Endothelial cell of umbilical vein (primary cell): ENCODE measurements at regions not wholly inside any gene's neighbourhood (a gene's known extent, or its start where the extent isn't known, plus 50 kb on each side); places are given as distances from the start of the nearest gene placed in this dataset.
A peak's percentile ranks its signal among the peaks of the same experiment; 100 is the strongest.

Source experiments
- BruUV-seq: library from RNA; stranded (reverse); fragments of 400-500 nt; replicated peaks from 2 replicates; lab custom pipeline; 2021; lab: Mats Ljungman, UMichigan
- CTCF ChIA-PET: fragments of 300-600, 350-600 bp; sonication (Branson Sonifier 250); formaldehyde crosslinking; loops from one replicate; lab custom pipeline; 2021; ENCODE audit warnings: antibody characterized with exemption, inconsistent platforms; lab: Charles Lee
- POLR2A ChIA-PET: fragments of 300-600, 350-600 bp; sonication (Branson Sonifier 250); formaldehyde crosslinking; loops from one replicate; lab custom pipeline; 2021; ENCODE audit warnings: antibody characterized with exemption, inconsistent platforms; lab: Charles Lee
- DNase-seq: peaks from one replicate; pipeline ENCODE4 v3.0.0-alpha.2; 2011; ENCODE audit warnings: low read depth, low spot score
- FAIRE-seq: peaks from 2 replicates; lab custom pipeline; 2011; peaks lifted over from hg19 to GRCh38; lab: Jason Lieb, UNC
- H2AFZ ChIP-seq: 2 replicates; pipeline ENCODE4 v1.6.0; 2012; ENCODE audit warnings: low read depth, low read length, control low read depth, inconsistent platforms
- H3K27ac ChIP-seq: 2 replicates; pipeline ENCODE4 v1.5.1; 2011; ENCODE audit warnings: low read depth, mild to moderate bottlenecking, control low read depth, low read length, moderate library complexity; ENCODE audit not compliant: insufficient read depth
- H3K27me3 ChIP-seq, 2 experiments: 2 replicates each; pipeline versions ENCODE4 v1.6.0 to v1.6.1; 2011; ENCODE audit warnings: low read length in 2 of 2, mixed read lengths in 1 of 2; ENCODE audit not compliant: control insufficient read depth in 2 of 2, insufficient read depth in 2 of 2
- H3K36me3 ChIP-seq, 2 experiments: 2 replicates in 1 of 2; 3 replicates in 1 of 2; pipeline ENCODE4 v1.5.1; 2011; ENCODE audit warnings: low read length in 2 of 2, mild to moderate bottlenecking in 1 of 2, moderate library complexity in 1 of 2; ENCODE audit not compliant: control insufficient read depth in 2 of 2, insufficient read depth in 2 of 2; ENCODE audit errors: extremely low read depth in 1 of 2
- H3K4me1 ChIP-seq: 3 replicates; pipeline ENCODE4 v1.5.1; 2011; ENCODE audit warnings: mild to moderate bottlenecking, low read length; ENCODE audit not compliant: control insufficient read depth, insufficient read depth; ENCODE audit errors: extremely low read depth
- H3K4me2 ChIP-seq: 2 replicates; pipeline ENCODE4 v1.6.1; 2011; ENCODE audit warnings: low read length, control low read depth, mixed read lengths; ENCODE audit not compliant: insufficient read depth
- H3K4me3 ChIP-seq, 3 experiments: fragments of 200-600 bp in 1 of 3; sonication (generic), shearing (Covaris generic) in 1 of 3; replicated peaks in 1 of 3; 2 replicates each; pipeline ENCODE4 v1.5.1; 2011 to 2016; ENCODE audit warnings: control low read depth in 3 of 3, low read length in 3 of 3, mild to moderate bottlenecking in 2 of 3, inconsistent platforms in 1 of 3, low read depth in 1 of 3, moderate library complexity in 1 of 3; ENCODE audit not compliant: insufficient read depth in 1 of 3
- H3K79me2 ChIP-seq: 2 replicates; pipeline ENCODE4 v1.6.0; 2012; ENCODE audit warnings: low read length, inconsistent platforms; ENCODE audit not compliant: control insufficient read depth, insufficient read depth
- H3K9ac ChIP-seq: replicated peaks from 2 replicates; pipeline ENCODE3; 2011; ENCODE audit warnings: low read length, control low read depth; ENCODE audit not compliant: insufficient read depth; ENCODE audit errors: extremely low read depth
- H3K9me1 ChIP-seq: replicated peaks from 3 replicates; pipeline ENCODE4 v1.6.0; 2011; ENCODE audit warnings: mild to moderate bottlenecking, low read length; ENCODE audit not compliant: control insufficient read depth, insufficient read depth; ENCODE audit errors: extremely low read depth
- H3K9me3 ChIP-seq: replicated peaks from 2 replicates; pipeline ENCODE4 v1.5.1; 2012; ENCODE audit warnings: low read length, inconsistent platforms; ENCODE audit not compliant: control insufficient read depth, insufficient read depth
- H4K20me1 ChIP-seq: replicated peaks from 2 replicates; pipeline ENCODE3; 2011; ENCODE audit warnings: mild to moderate bottlenecking, low read length; ENCODE audit not compliant: control insufficient read depth, insufficient read depth; ENCODE audit errors: extremely low read depth
- CTCF ChIP-seq, 2 donors: IDR thresholded peaks; 1 replicate in 1 of 2; 2 replicates in 1 of 2; pipeline ENCODE4 v1.5.1; 2011; ENCODE audit warnings: low read length in 2 of 2, mild to moderate bottlenecking in 2 of 2, moderate library complexity in 2 of 2, control low read depth in 1 of 2, inconsistent platforms in 1 of 2, low read depth in 1 of 2; ENCODE audit not compliant: insufficient read depth in 1 of 2; ENCODE audit errors: extremely low read depth in 1 of 2
- EZH2 ChIP-seq: IDR thresholded peaks from 2 replicates; pipeline ENCODE4 v1.6.1; 2012; ENCODE audit warnings: borderline replicate concordance, low read depth, mild to moderate bottlenecking, moderate library complexity, low read length, inconsistent platforms; ENCODE audit not compliant: severe bottlenecking
- FOS ChIP-seq: IDR thresholded peaks from 2 replicates; pipeline ENCODE4 v1.6.1; 2011; ENCODE audit warnings: mild to moderate bottlenecking, low read length, moderate library complexity, borderline replicate concordance; ENCODE audit not compliant: insufficient read depth
- GATA2 ChIP-seq: IDR thresholded peaks from 2 replicates; pipeline ENCODE4 v1.7.0; 2011; ENCODE audit warnings: low read depth, mild to moderate bottlenecking, moderate library complexity, mixed read lengths, low read length; ENCODE audit not compliant: insufficient read length, insufficient read depth
- JUN ChIP-seq: IDR thresholded peaks from 2 replicates; pipeline ENCODE4 v1.6.1; 2011; ENCODE audit warnings: borderline replicate concordance, low read depth; ENCODE audit not compliant: insufficient read length, insufficient read depth
- MAX ChIP-seq: IDR thresholded peaks from 2 replicates; pipeline ENCODE4 v1.6.1; 2011; ENCODE audit not compliant: insufficient read depth, insufficient read length
- MYC ChIP-seq: IDR thresholded peaks from one replicate; pipeline ENCODE4 v1.6.1; 2011; ENCODE audit warnings: mild to moderate bottlenecking, low read depth, low read length
- POLR2A ChIP-seq: IDR thresholded peaks from 2 replicates; pipeline ENCODE4 v1.6.1; 2012; ENCODE audit warnings: low read depth, mild to moderate bottlenecking, control low read depth, low read length
- POLR2AphosphoS5 ChIP-seq: IDR thresholded peaks from 2 replicates; pipeline ENCODE4 v1.6.1; 2012; ENCODE audit warnings: low read depth, mild to moderate bottlenecking, control low read depth, low read length, moderate library complexity; ENCODE audit not compliant: insufficient read depth
- dilution Hi-C: fragments of 300-500 bp; cut with MboI; formaldehyde crosslinking; loops from one replicate; pipeline ENCODE4 v1.15.0; 2019; ENCODE audit warnings: low sequenced_read_pairs; ENCODE audit not compliant: extremely low pct_ligation_motif_present
- intact Hi-C: fragments of 100-400 bp; cut with micrococcal nuclease; formaldehyde crosslinking; loops from one replicate; pipeline ENCODE4 v1.10.0; 2022

GRCh38 chr6:91476000-91476399 lies 889.1 kb upstream of the MAP3K7 start:
- Histone ChIP-seq H3K9me1 (no peaks in the 10 kb centered on the region), H3K4me1 (peaks cover 33% of the 10 kb centered on the region), H4K20me1 (no peaks in the 10 kb centered on the region), H3K36me3 (no peaks in the 10 kb centered on the region), H2AFZ (peak overlapping the region; percentile 95), H3K9ac (no peak overlapping the region), H3K9me3 (no peaks in the 10 kb centered on the region), H3K4me2 (peak overlapping the region; percentile 50), H3K79me2 (no peaks in the 10 kb centered on the region), H3K27ac (peak overlapping the region; percentile 12), H3K4me3 (no peak overlapping the region), H3K27me3 (no peaks in the 10 kb centered on the region)
- CTCF ChIA-PET = interaction anchor here (0.9 to 2.6 kb wide), 4 partner anchors 9 to 395 kb away, joined by 3 to 9 read pairs (median 4); no protein-coding TSS in a partner anchor
- DNase-seq (peak; percentile 74), FAIRE-seq (peak; percentile 80)
- dilution Hi-C loops = no loop called here
- intact Hi-C loops = no loop called here
- BruUV-seq = no TSS peak
- POLR2A ChIA-PET = no interaction called here
- TF ChIP-seq JUN = peak; percentile 1
- peak; percentile 25 for TF ChIP-seq GATA2
- no peak for TF ChIP-seq POLR2A
- TF ChIP-seq MAX = peak; percentile 53
- TF ChIP-seq EZH2 = no peak
- TF ChIP-seq MYC = no peak
- TF ChIP-seq FOS = peak; percentile 43

- TF ChIP-seq CTCF (IDR thresholded peaks at IDR 0.05; ENCODE audit: extremely low read depth in 1 of 2, insufficient read depth in 1 of 2, low read depth in 1 of 2, low read length in 2 of 2) (no peak), MYC (no peak), POLR2AphosphoS5 (no peak), GATA2 (no peak), FOS (no peak), MAX (no peak), EZH2 (no peak), POLR2A (no peak), JUN (no peak)
- H3K4me1 ChIP-seq = no peaks in the 10 kb centered on the region
- no peaks in the 10 kb centered on the region for H3K27me3 ChIP-seq
- H2AFZ ChIP-seq = no peak overlapping the region
- no peak overlapping the region for H3K4me2 ChIP-seq
- intact Hi-C loops = no loop called here
- no peaks in the 10 kb centered on the region for H3K9me1 ChIP-seq
- no TSS peak for BruUV-seq
- H3K36me3 ChIP-seq = no peaks in the 10 kb centered on the region
- FAIRE-seq (no peak), DNase-seq (no peak)
- H4K20me1 ChIP-seq = no peaks in the 10 kb centered on the region
- CTCF ChIA-PET = interaction anchor here (2.4 kb wide), 1 partner anchor 11 kb away, joined by 9 read pairs; no protein-coding TSS in a partner anchor
- POLR2A ChIA-PET = no interaction called here
- no peak overlapping the region for H3K9ac ChIP-seq
- no peaks in the 10 kb centered on the region for H3K79me2 ChIP-seq
- H3K9me3 ChIP-seq = no peaks in the 10 kb centered on the region
- H3K27ac ChIP-seq = no peak overlapping the region
- dilution Hi-C loops = no loop called here
- no peak overlapping the region for H3K4me3 ChIP-seq
These were observed 878.5 kb upstream of the MAP3K7 start for GRCh38 chr6:91465393-91465792.
